Stimulated activated CD4-positive, alpha-beta T cell treated with anti-CD3 and anti-CD28 coated beads, Interleukin-1b, Interleukin-23, amount 100 ng/mL, for 1 hour (primary cell): ENCODE measurements at regions not wholly inside any gene's neighbourhood (a gene's known extent, or its start where the extent isn't known, plus 50 kb on each side); places are given as distances from the start of the nearest gene placed in this dataset.

Experiments used
- DNase-seq, 2 donors: peaks; one replicate each; pipeline ENCODE4 v3.0.0-alpha.2; 2020; ENCODE audit warnings: low read depth in 2 of 2

DNA sequence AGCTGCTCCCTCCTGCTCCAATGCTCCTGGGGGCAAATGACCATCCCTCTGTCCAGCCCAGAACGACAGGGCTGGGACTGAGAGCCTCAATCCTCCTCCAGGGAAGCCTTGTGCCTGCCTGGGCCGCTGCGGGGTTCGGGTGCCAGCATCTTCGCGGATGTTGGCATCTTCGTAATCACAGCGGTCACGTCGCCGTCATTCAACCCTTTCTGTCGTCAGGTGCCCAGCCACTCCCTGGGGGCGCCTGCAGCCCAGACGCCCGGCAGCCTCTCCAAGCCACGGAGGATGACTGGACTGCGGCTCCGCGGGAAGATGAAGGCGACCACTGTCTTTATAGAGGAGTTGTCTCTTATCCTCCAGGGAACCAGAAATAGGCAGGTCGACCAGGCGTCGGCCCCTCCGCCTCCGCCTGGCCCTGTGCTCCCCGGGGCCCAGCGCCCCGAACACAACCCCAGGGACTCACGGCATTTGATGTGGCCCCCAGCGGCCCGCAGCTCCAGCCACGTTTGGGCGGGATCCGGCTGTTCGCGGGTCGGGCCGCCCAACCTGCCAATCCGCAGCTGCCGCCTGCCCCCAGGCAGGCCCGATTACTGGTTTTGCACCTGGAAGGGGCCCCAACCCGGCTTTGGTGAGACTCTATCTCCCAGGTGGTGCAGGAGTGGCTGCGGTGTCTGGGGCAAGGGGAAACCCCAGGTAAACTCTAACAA, 113.9 kb downstream of the THNSL2 start:
- no peak for DNase-seq

- no peak for DNase-seq
Measured at GRCh38 chr2:88281302-88282217, 111.4 kb downstream of the THNSL2 start.

- DNase-seq: no peak
Measured at GRCh38 chr2:88269836-88270235, 99.7 kb downstream of the THNSL2 start.

DNA sequence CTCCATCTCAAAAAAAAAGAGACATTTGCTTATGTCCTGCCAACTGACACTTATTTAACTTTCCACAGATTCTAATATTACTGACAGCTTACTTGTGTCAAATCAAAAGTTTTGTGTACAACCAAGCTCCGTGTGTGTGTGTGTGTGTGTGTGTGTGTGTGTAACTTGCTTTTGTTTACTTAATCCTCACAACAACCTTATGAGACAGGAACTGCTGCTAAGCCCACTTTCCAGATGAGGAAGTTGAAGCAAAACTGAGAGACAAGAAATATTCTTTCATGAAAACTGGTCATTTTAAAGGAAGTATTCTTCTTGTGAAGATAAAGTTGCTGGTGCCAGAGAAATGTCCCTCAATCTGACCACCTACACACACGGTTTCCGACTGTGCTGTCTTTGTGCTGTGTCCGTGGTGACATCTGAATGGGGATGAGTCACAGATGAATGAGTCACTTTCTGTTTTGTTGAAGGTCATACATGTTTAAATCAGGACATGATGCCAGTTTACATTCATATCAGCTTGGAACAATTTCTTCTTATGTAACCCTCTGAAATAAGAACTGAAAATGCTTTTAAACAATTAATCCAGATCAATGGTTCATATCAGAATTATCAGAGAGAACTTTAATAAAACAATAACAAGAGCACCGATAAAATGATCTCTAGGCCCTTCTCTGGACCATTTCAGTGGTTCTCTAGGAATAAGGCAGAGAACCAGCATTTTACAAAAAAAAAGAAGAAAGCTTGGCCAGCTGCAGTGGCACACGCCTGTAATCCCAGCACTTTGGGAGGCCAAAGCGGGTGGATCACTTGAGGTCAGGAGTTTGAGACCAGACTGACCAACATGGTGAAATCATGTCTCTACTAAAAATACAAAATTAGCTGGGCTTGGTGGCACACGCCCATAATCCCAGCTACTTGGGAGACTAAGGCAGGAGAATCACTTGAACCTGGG, 95.5 kb downstream of the THNSL2 start:
- no peak for DNase-seq

DNA sequence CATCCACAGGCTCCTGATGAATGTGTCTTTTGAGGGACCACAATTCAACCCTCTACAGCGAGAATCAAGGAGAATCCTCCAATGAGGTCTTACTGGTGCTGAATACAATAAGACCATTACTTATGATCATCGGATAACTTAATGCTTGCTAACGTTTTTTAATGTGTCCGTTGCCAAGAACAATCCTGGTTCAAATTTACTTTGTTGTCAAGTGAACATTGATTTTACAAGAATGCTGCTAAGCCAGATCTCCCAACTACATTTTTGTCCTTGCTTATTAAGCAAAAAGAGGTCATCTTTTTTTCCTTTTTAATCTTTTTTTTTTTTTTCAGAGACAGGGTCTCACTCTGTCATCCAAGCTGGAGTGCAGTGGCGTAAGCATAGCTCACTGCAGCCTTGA, 93.7 kb downstream of the THNSL2 start:
- DNase-seq: no peak

GRCh38 chr2:88261725-88262124, 91.6 kb downstream of the THNSL2 start:
- DNase-seq: no peak

DNA sequence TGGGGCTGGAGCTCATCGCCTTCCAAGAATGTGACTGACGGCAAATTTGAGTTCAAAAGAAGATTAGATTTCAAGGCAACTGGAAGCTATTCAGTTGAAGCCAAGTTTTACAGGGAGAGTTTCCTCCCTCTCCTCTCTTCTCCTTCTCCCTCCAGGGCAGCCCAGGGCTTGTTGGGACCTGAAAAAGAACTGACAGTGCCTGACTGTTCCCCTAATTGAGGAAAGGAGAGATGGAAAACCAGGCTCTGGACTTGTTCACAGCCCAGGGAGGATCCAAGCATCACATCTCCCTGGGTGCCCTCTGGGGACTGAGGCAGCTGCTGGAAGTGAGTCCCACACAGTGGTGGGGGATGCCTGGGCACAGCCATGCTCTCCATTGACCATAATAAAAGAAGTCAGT, 88.1 kb downstream of the THNSL2 start:
- DNase-seq: no peak

- no peak for DNase-seq
Measured at GRCh38 chr2:88254437-88255091, 84.4 kb downstream of the THNSL2 start.

DNA sequence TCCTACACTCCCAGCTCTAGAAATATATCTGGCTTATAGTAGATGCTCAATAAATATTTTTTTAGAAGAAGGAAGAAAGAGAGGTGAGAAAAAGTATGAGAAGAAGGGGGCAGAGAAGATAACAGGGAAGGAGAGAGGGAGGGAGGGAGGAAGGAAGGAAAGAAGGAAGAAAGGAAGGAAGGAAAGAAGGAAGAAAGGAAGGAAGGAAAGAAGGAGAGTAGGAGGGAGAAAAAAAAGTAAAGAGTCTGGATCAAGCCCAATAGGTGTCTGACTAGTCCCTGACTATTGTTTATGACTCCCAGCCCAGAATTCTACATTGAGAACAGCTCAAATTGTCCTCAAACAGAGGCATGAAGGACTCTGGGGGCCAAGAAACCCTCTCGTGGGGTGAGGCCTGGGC, 83.9 kb downstream of the THNSL2 start:
- no peak for DNase-seq

GRCh38 chr2:88253375-88253774, 83.2 kb downstream of the THNSL2 start:
- DNase-seq: no peak

- DNase-seq: no peak
Measured at GRCh38 chr2:88252646-88253045, 82.5 kb downstream of the THNSL2 start.

DNA sequence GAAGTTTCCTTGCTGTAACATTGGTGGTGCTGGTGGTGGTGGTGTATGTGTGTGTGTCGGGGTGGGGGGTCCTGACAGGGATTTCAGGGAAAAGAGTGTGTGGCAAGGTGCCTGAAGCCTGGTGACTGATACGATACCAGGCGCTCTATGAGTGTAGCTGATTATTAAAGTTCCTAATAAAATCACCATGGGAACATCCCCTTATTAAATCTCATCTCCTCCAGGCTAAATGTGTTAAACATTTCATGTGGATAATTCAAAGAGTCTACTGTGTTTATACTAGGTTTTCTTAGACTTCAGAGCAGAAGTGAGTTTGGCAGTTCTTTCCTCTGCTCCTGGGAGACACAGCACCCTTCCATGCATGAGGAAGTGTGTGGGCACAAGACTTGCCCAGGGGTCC, 82.0 kb downstream of the THNSL2 start:
- no peak for DNase-seq

- no peak for DNase-seq
Measured at GRCh38 chr2:88250404-88250803, 80.3 kb downstream of the THNSL2 start.

DNA sequence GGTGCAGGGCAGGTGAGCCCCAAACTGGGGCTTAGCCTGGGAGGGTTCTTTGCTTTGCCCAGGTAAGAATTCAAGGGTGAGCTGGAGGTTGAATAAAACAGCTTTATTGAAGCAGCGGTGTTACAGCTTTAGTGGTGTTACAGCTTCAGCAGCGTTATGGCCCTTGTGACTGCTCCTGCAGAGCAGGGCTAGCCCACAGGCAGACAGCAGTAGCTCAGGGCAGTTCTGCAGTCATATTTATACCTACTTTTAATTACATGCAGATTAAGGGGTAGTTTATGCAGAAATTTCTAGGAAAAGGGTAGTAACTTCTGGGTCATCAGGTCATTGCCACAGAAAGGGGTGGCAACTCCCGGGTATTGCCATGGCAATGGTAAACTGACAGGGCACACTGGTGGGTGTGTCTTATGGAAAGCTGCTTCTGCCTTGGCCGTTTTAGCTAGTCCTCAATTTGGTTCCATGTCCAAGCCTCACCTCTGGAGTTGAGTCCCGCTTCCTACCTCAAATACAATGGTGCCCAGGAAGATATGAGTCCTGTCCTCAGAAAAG, 78.2 kb downstream of the THNSL2 start:
- no peak for DNase-seq

- DNase-seq: no peak
Measured at GRCh38 chr2:88247531-88247930, 77.4 kb downstream of the THNSL2 start.

GRCh38 chr2:88245109-88245508, 75.0 kb downstream of the THNSL2 start:
- no peak for DNase-seq

- DNase-seq: no peak
Measured at GRCh38 chr2:88239781-88240180, 69.6 kb downstream of the THNSL2 start.

GRCh38 chr2:88236666-88237065, 66.5 kb downstream of the THNSL2 start:
- DNase-seq: no peak
